ENCODE measurements at regions not wholly inside any gene's neighbourhood (a gene's known extent, or its start where the extent isn't known, plus 50 kb on each side); places are given as distances from the start of the nearest gene placed in this dataset.
A peak's percentile ranks its signal among the peaks of the same experiment; 100 is the strongest.

DNA sequence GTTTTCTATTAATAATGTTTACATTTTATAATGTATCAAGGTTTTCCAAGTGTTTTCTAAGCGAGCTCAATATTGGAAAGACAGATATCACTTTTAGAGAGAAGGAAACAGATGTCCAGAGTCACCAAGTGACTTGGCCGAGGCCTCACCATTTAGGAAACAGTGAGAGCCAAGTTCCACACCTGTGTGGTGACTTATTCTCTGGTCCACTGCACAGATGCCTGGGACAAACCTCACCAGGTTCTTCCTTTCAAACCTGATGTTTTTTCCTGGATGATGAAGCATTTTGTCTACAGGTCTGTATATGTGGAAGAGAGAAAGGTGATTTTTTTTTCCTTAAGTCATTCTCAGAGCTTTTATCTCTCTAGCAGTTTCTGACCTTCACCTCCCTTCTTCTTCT is 280.7 kb downstream of the LPIN1 start:
- DNase-seq (ENCODE audit: low read depth), result no peak

DNA sequence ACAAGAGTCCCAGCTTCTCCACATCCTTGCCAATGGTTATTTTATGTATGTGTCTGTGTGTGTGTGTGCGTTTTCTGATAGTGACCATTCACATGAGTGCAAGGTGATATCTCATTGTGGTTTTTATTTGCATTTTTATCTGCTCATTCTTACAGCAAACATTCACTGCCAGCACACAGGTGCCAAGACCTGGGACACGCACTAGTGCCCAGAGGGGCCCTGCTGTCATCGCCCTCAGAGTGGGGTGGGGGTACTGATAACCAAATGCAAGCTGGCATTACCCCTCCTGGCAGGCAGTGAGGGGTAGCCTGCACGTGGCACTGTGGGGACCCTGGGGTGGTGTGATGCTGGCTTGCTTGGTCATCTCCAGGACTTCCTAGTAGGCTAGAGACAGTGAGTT is 285.4 kb downstream of the LPIN1 start:
- no peak for DNase-seq (ENCODE audit: low read depth)

DNA sequence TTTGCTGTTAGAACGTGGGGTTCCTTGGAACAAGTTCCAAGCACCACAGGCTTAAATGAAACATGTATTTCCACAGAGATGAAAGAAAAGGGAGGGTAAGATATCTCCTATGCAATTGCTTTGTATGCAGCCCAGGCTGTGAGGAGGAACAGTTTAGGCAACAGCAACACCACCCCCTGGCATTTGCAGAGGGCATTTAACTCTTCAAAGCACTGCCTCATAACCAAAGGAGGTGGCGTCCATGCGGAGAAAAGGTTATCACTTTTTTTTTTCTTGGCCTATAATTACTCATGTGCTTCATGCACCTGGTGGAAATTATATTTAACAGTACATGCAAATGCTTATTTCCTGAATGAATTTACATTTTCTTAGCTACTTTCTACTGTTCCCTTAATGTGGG is 286.0 kb downstream of the LPIN1 start:
- DNase-seq (ENCODE audit: low read depth), result no peak

DNA sequence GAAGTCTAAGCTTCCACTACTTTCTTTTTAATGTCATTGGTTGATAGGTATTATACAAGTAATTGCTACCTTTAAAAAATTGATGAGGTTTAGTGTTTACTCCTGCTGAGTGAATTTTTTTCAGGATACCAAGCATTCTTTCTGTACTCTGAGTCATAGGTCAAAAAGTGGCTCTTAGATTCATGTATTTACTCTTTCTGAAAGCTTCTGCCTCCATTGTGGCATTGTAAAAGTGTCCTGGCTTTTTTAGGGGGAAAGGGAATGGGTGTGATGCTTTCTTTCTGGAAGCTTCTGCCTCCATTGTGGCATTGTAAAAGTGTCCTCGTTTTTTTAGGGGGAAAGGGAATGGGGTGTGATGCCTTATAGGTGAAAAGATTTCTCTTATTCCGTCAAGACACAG is 286.5 kb downstream of the LPIN1 start:
- DNase-seq (ENCODE audit: low read depth), result no peak

DNA sequence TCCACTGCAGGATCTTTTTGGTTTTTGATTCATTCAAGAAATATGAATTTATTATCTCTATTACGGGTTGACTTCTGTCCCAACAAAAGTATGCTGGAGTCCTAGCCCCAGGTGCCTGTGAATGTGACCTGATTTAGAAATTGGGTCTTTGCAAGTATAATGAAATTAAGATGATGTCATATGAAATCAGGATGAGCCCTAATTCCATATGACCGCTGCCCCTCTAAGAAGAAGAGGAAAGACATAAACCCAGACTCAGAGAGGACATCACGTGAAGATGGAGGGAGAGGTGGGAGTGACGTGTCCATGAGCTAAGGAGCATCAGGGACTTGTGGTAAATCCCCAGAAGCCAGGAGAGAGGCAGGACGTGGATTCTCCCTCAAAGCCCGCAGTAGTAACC is 287.1 kb downstream of the LPIN1 start:
- no peak for DNase-seq (ENCODE audit: low read depth)

DNA sequence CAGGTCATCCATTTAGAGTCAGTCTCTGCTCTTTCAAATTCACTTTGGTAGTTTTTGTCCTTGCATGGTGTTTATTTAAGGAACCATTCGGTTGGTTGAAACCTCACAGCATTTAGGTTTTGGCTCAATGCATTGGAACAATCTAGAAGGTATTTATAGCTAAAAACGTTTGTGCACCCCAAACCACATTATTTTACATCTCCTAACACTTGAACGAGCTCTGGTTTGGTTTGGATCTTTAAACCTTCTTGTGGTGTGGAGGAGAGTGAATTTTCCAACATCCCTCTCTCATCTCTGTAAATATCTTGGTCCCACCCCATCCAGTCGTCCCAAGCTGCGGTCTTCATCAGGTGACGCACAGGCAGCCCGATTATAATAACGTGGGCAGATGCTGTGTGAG is 287.9 kb downstream of the LPIN1 start:
- no peak for DNase-seq (ENCODE audit: low read depth)

DNA sequence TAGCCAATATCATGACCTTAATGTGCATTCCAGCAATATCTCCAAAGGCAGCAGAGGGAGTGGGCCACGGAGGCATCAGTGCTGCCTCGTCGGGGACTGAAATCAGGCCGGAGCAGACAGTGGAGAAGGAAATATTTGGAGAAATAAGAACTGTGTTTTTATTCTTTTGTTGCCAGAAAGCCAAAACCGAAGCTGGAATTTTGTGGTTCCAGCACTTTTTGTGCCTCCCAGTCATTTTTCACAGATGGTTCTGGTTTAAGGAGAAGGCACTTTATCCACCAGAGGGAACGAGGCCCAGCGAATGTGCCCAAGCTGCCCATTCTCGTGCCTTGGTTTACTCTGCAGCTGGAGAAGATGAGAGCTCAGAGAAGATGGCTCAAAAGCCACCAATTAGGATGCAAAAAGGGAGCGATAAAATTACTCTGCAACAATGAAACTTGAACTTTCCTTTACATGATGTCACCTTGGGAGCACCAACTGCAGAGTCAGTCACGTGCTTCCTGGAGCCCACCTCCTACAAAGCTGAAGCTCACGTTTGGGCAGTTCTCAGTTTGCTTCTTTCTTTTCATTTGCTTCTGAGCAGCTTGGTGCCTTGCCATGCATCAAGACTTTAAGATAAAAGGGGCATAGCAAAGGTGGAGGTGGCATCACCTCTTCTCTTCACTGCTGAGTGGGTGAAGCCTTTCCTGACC is 288.7 kb downstream of the LPIN1 start:
- DNase-seq (ENCODE audit: low read depth), result no peak

DNA sequence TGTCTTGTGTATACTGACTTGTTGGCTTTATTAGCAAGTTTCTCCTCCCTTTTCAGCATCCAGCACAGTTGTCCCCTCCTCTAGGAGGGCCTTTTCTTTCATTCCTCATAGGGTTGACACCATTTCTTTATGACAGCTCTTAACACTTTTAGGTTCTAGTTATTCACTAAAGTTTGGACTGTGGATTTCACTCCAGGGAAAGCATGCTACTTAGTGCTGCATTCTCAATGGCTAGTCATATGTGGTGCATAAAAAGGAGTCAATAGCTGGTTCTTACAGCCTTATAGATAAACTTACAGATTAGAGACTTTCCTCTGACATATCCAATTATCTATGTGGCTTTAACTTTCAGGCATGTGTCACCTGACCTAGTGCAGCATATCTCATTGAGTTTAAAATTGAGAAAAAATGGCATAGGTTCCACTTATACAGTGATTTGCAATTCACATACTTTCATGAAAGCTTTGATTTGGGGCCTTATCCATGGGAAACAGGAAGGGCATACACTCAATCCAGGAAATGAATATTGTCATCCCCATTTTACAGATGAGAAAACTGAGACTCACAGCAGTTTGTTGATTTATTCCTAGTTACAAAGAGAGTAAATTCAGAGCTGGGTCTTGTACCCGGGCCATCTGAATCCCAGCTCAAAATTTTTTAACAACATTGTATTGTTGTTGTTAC is 289.7 kb downstream of the LPIN1 start:
- no peak for DNase-seq (ENCODE audit: low read depth)

DNA sequence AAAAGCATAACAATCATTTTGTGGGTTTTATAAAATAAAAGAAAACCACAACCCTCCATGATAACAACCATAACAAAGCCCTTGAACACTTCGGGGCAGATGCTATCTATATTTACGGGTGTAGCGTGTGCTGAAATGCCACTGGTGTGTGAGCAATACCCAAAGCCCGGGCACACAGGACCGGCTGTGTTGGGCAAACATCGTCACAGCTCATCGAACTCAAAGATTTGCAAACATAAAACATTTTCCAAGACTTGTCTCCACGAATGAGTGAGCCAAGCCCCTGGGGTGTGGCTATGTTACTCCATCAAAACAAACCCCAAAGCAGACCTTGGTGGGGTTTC is 290.2 kb downstream of the LPIN1 start:
- DNase-seq (ENCODE audit: low read depth), result no peak

DNA sequence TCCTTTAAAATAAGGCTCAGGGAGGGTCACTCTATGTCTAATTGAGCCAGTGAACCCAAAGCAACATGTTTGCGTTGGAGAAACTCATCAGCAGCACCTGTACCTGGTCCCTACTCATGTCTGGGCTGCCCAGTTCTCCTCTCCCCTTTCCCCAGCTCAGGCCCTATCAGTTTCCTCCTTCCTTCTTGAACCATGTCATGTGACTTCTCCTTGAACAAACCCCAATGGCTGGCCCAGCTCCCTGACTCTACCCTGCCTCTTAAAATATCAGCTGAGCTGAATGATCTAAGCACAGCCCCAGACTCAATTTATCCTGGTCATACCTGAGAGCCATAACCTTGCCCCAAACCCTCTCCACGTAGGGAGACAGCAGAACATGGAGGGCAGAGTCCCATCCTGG is 290.9 kb downstream of the LPIN1 start:
- DNase-seq (ENCODE audit: low read depth), result no peak

DNA sequence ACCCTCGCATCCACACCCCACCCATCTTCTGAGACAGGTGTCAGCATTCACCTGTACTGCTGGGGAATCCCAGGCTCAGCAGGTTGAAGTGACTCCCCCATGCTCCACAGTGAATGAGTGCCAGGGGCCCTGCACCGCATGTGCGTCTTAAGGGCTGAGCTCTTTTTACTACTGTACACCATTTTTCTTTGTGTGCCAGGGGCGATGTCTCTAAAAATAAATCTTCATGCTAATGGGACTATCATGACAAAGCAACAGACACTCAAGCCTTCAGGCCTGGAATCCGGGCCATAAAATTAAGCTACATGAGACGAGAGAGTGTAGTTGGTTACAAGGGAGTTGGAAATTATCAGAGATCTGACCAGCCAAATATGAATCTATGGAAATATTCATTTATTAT is 294.8 kb downstream of the LPIN1 start:
- no peak for DNase-seq (ENCODE audit: low read depth)

DNA sequence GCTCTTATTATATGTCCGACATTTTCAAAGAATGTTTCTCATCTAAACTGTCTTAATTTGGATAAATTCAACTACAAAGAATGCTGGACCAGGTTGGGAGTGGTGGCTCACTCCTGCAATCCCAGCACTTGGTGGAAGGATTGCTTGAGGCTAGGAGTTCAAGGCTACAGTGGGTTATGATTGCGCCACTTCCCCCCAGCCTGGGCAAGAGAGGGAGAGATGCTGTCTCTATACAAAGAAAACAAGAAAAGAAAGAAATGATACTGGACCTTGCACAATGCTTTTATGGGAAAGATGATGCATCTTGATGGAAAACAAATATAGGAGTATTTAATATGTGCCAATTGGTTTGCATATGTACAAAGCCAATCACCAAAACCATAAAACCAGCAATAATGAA is 296.7 kb downstream of the LPIN1 start:
- no peak for DNase-seq (ENCODE audit: low read depth)

DNA sequence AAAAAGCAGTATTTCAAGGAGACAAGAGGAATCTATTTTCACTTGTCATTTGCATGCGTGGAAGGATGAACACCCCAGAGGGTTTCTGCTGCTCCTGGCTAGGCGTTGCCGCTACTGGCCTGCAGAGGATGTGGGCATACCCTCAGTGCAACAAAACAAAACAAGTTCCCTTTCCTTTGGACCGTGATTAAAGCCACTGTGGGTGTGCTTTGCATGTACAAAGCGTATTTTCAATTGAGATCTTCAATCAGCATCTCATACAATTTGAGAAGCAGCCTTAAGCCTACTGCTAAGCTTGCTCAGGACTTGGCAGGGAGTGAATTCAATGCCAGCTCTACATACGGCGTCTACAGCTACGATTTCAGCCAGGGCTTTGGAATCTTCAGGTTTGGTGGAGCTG is 298.4 kb downstream of the LPIN1 start:
- DNase-seq (ENCODE audit: low read depth), result no peak

DNA sequence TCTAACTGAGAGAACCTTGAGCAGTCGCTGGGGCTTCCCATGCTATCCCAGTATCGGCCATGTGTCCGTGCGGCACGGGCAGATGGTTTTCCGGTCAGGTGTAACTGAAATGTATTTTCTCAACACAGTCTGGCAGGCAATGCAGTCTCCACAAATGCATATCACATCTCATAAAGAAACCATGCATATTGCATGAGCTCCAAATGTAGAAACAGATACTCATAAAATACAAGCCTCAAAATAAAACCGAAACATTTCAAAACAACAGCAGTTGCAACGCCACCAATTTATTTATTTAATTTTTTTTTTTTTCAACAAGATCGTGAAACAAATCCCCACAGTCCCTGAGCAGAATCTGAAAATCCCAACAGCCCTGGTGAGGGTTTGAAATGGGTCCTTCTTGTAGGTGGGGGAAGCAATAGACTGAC is 299.4 kb downstream of the LPIN1 start:
- DNase-seq (ENCODE audit: low read depth), result no peak

DNA sequence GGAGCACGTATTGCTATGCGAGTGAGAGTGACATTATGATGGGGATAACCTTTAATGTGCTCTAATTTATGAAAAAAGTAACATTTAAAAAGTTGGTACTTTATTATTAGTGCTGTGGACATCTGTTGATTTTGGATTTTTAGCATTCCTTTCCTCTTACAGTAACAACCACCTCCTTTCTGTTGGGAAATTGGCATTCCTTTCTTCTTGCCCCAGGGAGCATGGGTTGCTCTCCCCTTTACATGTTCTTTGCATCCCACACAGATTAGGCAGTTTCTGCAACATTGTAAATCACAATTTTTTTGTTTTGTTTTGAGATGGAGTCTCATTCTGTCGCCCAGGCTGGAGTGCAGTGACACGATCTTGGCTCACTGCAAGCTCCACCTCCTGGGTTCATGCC is 300.2 kb downstream of the LPIN1 start:
- DNase-seq (ENCODE audit: low read depth), result no peak

DNA sequence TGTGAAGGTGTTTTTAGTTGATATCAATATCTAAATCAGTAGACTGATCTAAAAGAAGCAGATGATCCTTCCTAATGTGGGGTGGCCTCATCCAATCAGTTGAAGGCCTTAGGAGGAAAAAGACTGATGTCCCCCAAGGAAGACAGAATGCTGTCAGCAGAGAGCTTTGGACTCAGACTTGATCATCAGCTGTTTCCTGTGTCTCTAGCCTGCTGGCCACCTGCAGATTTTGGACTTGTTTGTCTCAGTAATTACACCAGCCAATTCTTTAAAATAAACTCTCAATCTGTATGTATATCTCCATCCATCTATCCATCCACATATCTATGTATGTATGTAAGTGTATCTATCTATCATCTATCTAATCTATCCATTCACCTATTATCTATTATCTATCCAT is 301.3 kb downstream of the LPIN1 start:
- no peak for DNase-seq (ENCODE audit: low read depth)

DNA sequence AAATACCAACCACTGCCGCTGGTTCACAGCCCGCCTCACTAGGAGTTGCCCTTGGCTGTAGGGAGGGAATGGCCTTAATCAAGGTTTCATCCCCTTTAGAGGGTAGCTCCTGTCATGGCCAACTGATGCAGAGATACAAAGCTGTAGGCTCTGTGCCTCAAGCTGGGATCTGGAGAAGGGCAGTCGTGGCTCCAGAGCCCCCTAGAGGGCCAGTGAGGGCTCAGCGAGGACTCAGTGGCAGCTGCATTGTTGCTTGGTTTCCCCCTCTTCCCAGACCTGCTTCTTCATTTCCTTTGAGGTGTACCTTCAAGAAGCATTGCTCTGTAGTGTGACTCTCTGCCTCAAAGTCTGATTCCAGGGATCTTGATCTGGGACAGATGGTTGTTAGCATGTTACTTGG is 302.1 kb downstream of the LPIN1 start:
- no peak for DNase-seq (ENCODE audit: low read depth)

DNA sequence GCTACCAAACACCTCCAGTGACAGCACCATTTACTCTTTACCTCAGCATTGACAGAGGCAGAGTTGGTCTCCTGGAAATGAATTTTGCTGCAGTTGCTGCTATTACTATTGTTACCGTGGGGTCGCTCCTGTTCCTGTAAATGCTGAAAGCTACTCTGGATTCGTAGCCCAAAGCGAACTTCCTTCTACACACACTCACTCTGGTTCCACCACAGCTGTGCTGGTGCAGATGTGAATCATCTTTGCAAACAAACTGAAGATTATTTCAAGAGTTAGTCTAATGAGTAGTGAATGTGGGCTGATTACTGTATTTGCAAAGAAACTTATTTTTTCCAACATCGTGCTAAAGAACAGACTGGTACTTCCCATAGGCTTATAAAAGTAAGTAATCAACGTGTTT is 304.0 kb downstream of the LPIN1 start:
- no peak for DNase-seq (ENCODE audit: low read depth)

DNA sequence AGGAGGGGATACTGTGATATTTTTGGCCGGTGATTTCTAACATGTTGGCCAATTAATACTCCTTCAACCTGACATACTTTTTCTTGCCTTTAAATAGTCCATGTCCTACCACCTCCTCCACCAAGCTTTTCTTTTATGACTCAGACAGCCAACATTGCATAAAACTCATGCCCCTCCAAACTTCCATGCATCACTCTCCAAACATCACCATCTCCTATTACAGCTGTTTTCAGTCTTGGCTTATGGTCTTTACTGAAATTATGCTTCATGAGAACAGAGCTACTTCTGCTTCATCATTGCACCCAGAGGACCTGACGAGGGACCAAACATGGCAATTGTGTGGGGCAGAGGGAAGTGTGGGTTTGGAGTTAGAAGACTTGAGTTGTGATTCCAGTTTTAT is 305.4 kb downstream of the LPIN1 start:
- DNase-seq (ENCODE audit: low read depth), result no peak

DNA sequence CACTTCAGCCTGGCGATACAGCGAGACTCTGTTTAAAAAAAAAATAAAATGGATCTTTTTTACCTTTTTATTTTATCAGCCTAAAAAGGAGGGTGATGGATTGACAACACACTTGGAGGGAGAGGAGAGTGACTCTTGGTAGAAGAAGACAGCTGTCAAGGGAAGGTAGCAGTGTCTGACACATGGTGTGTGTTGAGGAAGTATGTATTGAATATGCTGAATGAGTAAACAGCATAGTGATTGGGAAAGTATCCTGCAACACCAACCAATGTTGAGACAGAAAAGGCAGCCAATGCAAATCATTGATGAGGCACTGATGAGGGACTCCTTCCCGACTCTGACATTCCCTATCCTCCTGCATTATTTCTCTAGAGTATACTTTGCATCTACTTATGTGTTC is 306.4 kb downstream of the LPIN1 start:
- no peak for DNase-seq (ENCODE audit: low read depth)

DNA sequence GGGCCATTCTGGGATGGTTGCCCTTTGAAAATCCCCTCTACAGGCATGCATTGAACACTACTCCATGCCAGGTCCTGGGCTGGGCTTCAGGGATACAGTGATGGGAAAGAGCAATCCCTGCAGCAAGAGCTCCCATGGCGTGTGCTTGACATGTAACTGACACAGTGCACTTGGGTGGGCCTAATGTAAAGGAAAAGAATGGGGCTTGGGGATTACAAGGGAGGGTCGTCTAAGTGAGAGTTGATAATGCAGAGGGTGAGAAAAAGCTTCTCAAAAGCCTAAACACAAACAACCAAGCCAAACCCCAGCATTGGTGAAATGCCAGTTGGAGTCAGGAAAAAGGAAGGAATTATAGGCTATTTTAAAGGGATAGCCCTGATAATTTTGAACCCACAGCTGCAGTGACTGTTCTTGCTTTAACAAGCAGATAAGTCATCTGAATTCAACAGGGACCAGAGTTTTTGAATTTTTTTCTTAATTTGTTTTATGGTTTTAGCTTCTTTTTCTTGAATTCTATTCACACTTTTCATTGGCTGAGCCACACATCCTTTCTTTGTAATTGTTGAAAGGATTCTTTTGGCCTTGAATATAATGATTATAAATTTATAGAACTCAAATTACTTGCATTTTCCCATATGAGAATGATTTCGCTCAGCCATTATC is 308.7 kb downstream of the LPIN1 start:
- DNase-seq (ENCODE audit: low read depth), result no peak

DNA sequence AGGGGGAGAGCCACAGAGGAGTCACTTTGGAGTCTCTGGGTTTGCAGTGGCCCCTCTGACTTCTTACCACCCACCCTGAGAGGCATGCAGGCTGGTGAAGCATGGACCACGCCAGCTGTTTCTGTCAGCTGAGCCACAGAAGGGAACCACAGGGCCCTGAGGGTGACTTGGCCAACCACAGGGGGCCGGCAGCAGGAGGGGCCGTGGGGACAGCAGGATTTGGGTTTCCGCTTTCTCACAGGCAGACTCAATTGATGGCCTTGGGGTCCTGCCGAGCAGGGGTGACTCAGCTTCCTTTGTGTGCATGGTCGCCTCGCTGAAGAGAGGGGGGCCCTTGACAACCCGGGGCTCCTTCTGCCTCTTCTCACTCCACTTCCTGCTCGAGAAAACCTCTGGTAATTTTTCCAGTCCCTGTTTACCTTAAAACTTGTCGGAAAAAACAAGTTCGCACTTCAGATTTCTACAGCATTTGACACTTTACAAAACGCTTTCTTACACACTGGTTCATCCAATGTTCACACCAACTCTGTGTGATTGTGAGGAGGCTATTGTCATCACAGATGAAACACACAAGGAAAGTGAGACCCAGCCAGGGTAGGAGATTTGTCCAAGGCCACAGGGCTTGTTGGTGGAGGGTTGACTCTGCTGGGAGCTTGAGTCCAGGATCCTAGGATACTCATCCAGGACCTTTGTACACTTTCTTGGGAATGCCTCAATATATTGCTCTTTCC is 311.2 kb downstream of the LPIN1 start:
- peak; percentile 45 for DNase-seq (ENCODE audit: low read depth)
